IMR-90 (cell line): ENCODE measurements at regions not wholly inside any gene's neighbourhood (a gene's known extent, or its start where the extent isn't known, plus 50 kb on each side); places are given as distances from the start of the nearest gene placed in this dataset.
A peak's percentile ranks its signal among the peaks of the same experiment; 100 is the strongest.

Experiments
- ATAC-seq: fragments of 200-7000 bp; cut with Tn5 transposase; 2 replicates; pipeline ENCODE4 v1.9.1; 2020; ENCODE audit warnings: low read depth, mild to moderate bottlenecking, moderate library complexity
- BruUV-seq: library from RNA; stranded (reverse); fragments of 400-500 nt; replicated peaks from 2 replicates; lab custom pipeline; 2021; lab: Mats Ljungman, UMichigan
- CTCF ChIA-PET: fragments of 300-600 bp; formaldehyde crosslinking; extraction: SDS; loops from one replicate; lab custom pipeline; 2021; ENCODE audit warnings: antibody characterized with exemption; lab: Yijun Ruan, JAX
- POLR2A ChIA-PET: fragments of 300-600 bp; sonication (Branson Sonifier 250); formaldehyde crosslinking; loops from one replicate; lab custom pipeline; 2022; ENCODE audit warnings: antibody characterized with exemption; ENCODE audit not compliant: unreplicated experiment; lab: Charles Lee
- DNase-seq: peaks from one replicate; pipeline ENCODE4 v3.0.0; 2013
- H2AFZ ChIP-seq: replicated peaks from 2 replicates; pipeline ENCODE3; 2013; ENCODE audit warnings: low read length, mild to moderate bottlenecking; ENCODE audit not compliant: poor library complexity
- H2AK5ac ChIP-seq: 2 replicates; pipeline ENCODE4 v1.6.1; 2013; ENCODE audit warnings: low read depth, low read length, inconsistent platforms
- H2AK9ac ChIP-seq: replicated peaks from 2 replicates; pipeline ENCODE3; 2013; ENCODE audit warnings: mild to moderate bottlenecking, low read depth, low read length, moderate library complexity; ENCODE audit not compliant: poor library complexity
- H2BK120ac ChIP-seq: 2 replicates; pipeline ENCODE4 v1.6.1; 2013; ENCODE audit warnings: low read depth, low read length, inconsistent platforms
- H2BK15ac ChIP-seq: 3 replicates; pipeline ENCODE4 v1.6.1; 2013; ENCODE audit warnings: low read depth, low read length, inconsistent platforms
- H2BK20ac ChIP-seq: 2 replicates; pipeline ENCODE4 v1.6.1; 2013; ENCODE audit warnings: low read depth, mild to moderate bottlenecking, inconsistent platforms, low read length, moderate library complexity
- H2BK5ac ChIP-seq: 2 replicates; pipeline ENCODE4 v1.6.1; 2013; ENCODE audit warnings: mild to moderate bottlenecking, low read depth, low read length, inconsistent platforms; ENCODE audit not compliant: poor library complexity, severe bottlenecking
- H3K14ac ChIP-seq: replicated peaks from 2 replicates; pipeline ENCODE4 v1.6.1; 2013; ENCODE audit warnings: low read depth, low read length, inconsistent platforms
- H3K18ac ChIP-seq: 2 replicates; pipeline ENCODE4 v1.6.1; 2013; ENCODE audit warnings: low read depth, low read length, control low read depth
- H3K23ac ChIP-seq: 2 replicates; pipeline ENCODE4 v1.6.1; 2013; ENCODE audit warnings: low read depth, low read length, inconsistent platforms
- H3K27ac ChIP-seq: 2 replicates; pipeline ENCODE4 v1.5.1; 2013; ENCODE audit warnings: mild to moderate bottlenecking, control low read depth, low read length; ENCODE audit not compliant: insufficient read depth
- H3K27me3 ChIP-seq: 2 replicates; pipeline ENCODE4 v1.6.1; 2013; ENCODE audit warnings: low read length; ENCODE audit not compliant: control insufficient read depth, insufficient read depth
- H3K36me3 ChIP-seq: 2 replicates; pipeline ENCODE4 v1.6.1; 2013; ENCODE audit warnings: low read length, mixed read lengths; ENCODE audit not compliant: control insufficient read depth, insufficient read depth
- H3K4ac ChIP-seq: 2 replicates; pipeline ENCODE4 v1.6.1; 2013; ENCODE audit warnings: low read depth, low read length, inconsistent platforms
- H3K4me1 ChIP-seq: 2 replicates; pipeline ENCODE4 v1.6.1; 2013; ENCODE audit warnings: low read length, mixed read lengths; ENCODE audit not compliant: control insufficient read depth, insufficient read depth
- H3K4me2 ChIP-seq: 2 replicates; pipeline ENCODE4 v1.6.1; 2013; ENCODE audit warnings: low read depth, mild to moderate bottlenecking, control low read depth, low read length, moderate library complexity
- H3K4me3 ChIP-seq: 2 replicates; pipeline ENCODE4 v1.5.1; 2013; ENCODE audit warnings: low read depth, mild to moderate bottlenecking, control low read depth, low read length, moderate library complexity; ENCODE audit not compliant: insufficient read depth
- H3K56ac ChIP-seq: 2 replicates; pipeline ENCODE4 v1.6.1; 2013; ENCODE audit warnings: low read length, inconsistent platforms; ENCODE audit not compliant: insufficient read depth; ENCODE audit errors: extremely low read depth
- H3K79me1 ChIP-seq, 2 experiments: 2 replicates each; pipeline ENCODE4 v1.6.1; 2013; ENCODE audit warnings: low read length in 2 of 2, inconsistent platforms in 1 of 2, low read depth in 1 of 2
- H3K9ac ChIP-seq: 2 replicates; pipeline ENCODE4 v1.6.1; 2013; ENCODE audit warnings: low read depth, low read length, control low read depth
- H3K9me1 ChIP-seq: 2 replicates; pipeline ENCODE4 v1.6.1; 2013; ENCODE audit warnings: low read length, inconsistent platforms; ENCODE audit not compliant: insufficient read depth
- H3K9me3 ChIP-seq: 2 replicates; pipeline ENCODE4 v1.6.1; 2013; ENCODE audit warnings: low read length; ENCODE audit not compliant: control insufficient read depth, insufficient read depth
- H4K20me1 ChIP-seq: 2 replicates; pipeline ENCODE4 v1.6.1; 2013; ENCODE audit warnings: low read length, inconsistent platforms; ENCODE audit not compliant: insufficient read depth
- H4K5ac ChIP-seq: 2 replicates; pipeline ENCODE4 v1.6.1; 2013; ENCODE audit warnings: mild to moderate bottlenecking, low read depth, low read length, control low read depth
- H4K8ac ChIP-seq, 2 experiments: 2 replicates each; pipeline ENCODE4 v1.6.1; 2013; ENCODE audit warnings: low read depth in 2 of 2, low read length in 2 of 2, control low read depth in 1 of 2, inconsistent platforms in 1 of 2
- H4K91ac ChIP-seq: 2 replicates; pipeline ENCODE4 v1.6.1; 2013; ENCODE audit warnings: low read depth, low read length, inconsistent platforms; ENCODE audit not compliant: insufficient read depth
- BHLHE40 ChIP-seq: fragments of 150-350 bp; IDR thresholded peaks from 2 replicates; pipeline ENCODE4 v1.6.1; 2016; ENCODE audit warnings: mild to moderate bottlenecking, low read depth, low read length
- CEBPB ChIP-seq: IDR thresholded peaks from 2 replicates; pipeline ENCODE4 v1.6.1; 2012; ENCODE audit warnings: low read depth, low read length, improper control_type of control experiment
- FOS ChIP-seq: fragments of 150-350 bp; IDR thresholded peaks from 2 replicates; pipeline ENCODE4 v1.6.1; 2016; ENCODE audit warnings: low read depth, low read length
- NFE2L2 ChIP-seq: fragments of 150-350 bp; IDR thresholded peaks from 2 replicates; pipeline ENCODE4 v1.6.1; 2016; ENCODE audit warnings: low read depth, mild to moderate bottlenecking, low read length
- POLR2A ChIP-seq: IDR thresholded peaks from 2 replicates; pipeline ENCODE4 v1.6.1; 2012; ENCODE audit warnings: mild to moderate bottlenecking, low read depth, low read length
- RFX5 ChIP-seq: IDR thresholded peaks from 2 replicates; pipeline ENCODE4 v1.8.0; 2012; ENCODE audit warnings: low read depth, mild to moderate bottlenecking, low read length, moderate library complexity
- SMC3 ChIP-seq: fragments of 150-350 bp; IDR thresholded peaks from 2 replicates; pipeline ENCODE4 v1.6.1; 2016; ENCODE audit warnings: low read depth, mild to moderate bottlenecking, antibody characterized with exemption, low read length, moderate library complexity
- WGBS, 2 experiments: methylation state at CpG; one replicate each; pipeline versions ENCODE4 v1.1.5 to v1.1.7; 2013; ENCODE audit warnings: missing lambda C conversion rate in 2 of 2; ENCODE audit not compliant: insufficient read length in 1 of 2; ENCODE audit errors: extremely low coverage in 2 of 2; 5-methylcytosine and 5-hydroxymethylcytosine counted together
- dilution Hi-C: fragments of 300-500 bp; cut with HindIII; formaldehyde crosslinking; loops from one replicate; pipeline ENCODE4 v1.14.3; 2018; ENCODE audit warnings: low sequenced_read_pairs; ENCODE audit not compliant: unreplicated experiment
- in situ Hi-C: fragments of 300-500 bp; cut with MboI; formaldehyde crosslinking; loops from 3 replicates; pipeline ENCODE4 v1.14.3; 2019; ENCODE audit warnings: low sequenced_read_pairs, inconsistent platforms, mixed read lengths
- intact Hi-C: fragments of 100-400 bp; cut with micrococcal nuclease; formaldehyde crosslinking; loops from 2 replicates; pipeline ENCODE4 v1.10.0; 2022
- TF ChIP-seq, protein P1 (sequence below): fragments of 150-350 bp; IDR thresholded peaks from 2 replicates; pipeline ENCODE4 v1.6.1; 2016; ENCODE audit warnings: low read depth, mild to moderate bottlenecking, low read length, moderate library complexity, borderline replicate concordance
- TF ChIP-seq, protein P2 (sequence below): conservative IDR thresholded peaks from 2 replicates; pipeline ENCODE4 v1.5.1; 2012; ENCODE audit warnings: mild to moderate bottlenecking, low read depth, low read length, improper control_type of control experiment
- TF ChIP-seq, protein P3 (sequence below): fragments of 150-350 bp; IDR thresholded peaks from 2 replicates; pipeline ENCODE4 v1.6.1; 2017; ENCODE audit warnings: mild to moderate bottlenecking, antibody characterized with exemption, low read length, low read depth

DNA sequence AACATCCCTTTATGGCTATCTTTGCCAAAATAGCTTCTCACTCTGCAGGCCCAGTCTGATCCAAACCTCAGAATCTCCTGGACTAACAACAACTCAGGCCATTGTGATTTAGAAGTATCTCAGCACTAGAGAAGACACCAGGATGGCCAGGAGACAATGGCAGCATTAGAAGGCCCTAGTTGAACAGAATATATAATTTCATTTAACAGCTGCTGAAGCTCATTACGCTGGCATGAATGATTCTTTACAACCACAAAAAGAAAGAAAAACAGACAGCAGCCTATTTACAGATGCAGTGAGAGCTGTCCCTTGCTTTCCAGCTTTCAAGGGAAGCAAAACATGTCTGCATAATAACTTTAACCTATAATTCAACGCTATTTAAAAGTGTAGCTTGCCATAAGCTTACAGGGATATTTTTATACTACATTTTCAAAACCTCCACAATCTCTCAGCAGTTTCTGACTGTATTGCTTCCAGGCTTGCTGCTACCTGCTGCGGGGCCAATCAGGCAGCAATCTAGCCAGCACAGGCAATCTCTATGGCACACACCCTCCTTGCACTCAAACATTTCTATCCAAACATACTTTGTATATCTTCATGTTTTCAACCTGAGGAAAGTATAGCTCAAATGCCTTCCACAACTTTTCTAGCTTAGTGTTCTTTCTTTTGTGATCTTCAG is 107.3 kb downstream of the OGFRL1 start:
- ChIA-PET POLR2A (no interaction called here), CTCF (interaction anchor here (0.8 to 1.0 kb wide), 2 partner anchors 67 to 114 kb away, joined by 3 to 4 read pairs; no protein-coding TSS in a partner anchor)
- H2BK5ac ChIP-seq: peak overlapping the region; percentile 92
- H2BK15ac ChIP-seq: peak overlapping the region; percentile 6; the same call in 1 of the 3 replicates
- H3K56ac ChIP-seq: no peak overlapping the region
- H3K27ac ChIP-seq: no peak overlapping the region
- H3K14ac ChIP-seq: 0 out of 2 replicates have a peak overlapping the region, but pooled peaks have one; percentile 34
- no peak overlapping the region for H4K5ac ChIP-seq
- no peaks in the 10 kb centered on the region for H3K9me3 ChIP-seq
- no peaks in the 10 kb centered on the region for H4K20me1 ChIP-seq
- no TSS peak for BruUV-seq
- H3K4me1 ChIP-seq: peaks cover 24% of the 10 kb centered on the region
- peak overlapping the region; percentile 21; the same call in 1 of the 2 replicates for H3K4ac ChIP-seq
- WGBS, 2 experiments: 56% methylated on average over 1 of the region's 3 CpGs; no CpG with 5 or more reads in 1 of the 2 experiments
- H3K23ac ChIP-seq: no peak overlapping the region; the same call in 1 of the 2 replicates
- peak overlapping the region; percentile 36; the same call in 1 of the 2 replicates for H2BK120ac ChIP-seq
- H4K8ac ChIP-seq: peak overlapping the region; percentile 16 to 36; a peak in 1 of 4 replicates
- H4K91ac ChIP-seq: 0 out of 2 replicates have a peak overlapping the region, but pooled peaks have one; percentile 31
- peaks cover 4% of the 10 kb centered on the region for H3K36me3 ChIP-seq
- H3K9ac ChIP-seq: no peak overlapping the region
- in situ Hi-C loops (loop anchor here (25.0 kb wide), 1 partner anchor 691 kb away; no protein-coding TSS in a partner anchor), dilution Hi-C loops (no loop called here), intact Hi-C loops (no loop called here)
- H3K27me3 ChIP-seq: no peaks in the 10 kb centered on the region
- H2AFZ ChIP-seq: no peak overlapping the region
- H3K4me3 ChIP-seq: no peak overlapping the region
- ATAC-seq (no peak), DNase-seq (no peak)
- H2BK20ac ChIP-seq: no peak overlapping the region
- peaks cover 17% of the 10 kb centered on the region for H3K9me1 ChIP-seq
- 0 out of 2 replicates have a peak overlapping the region, but pooled peaks have one; percentile 7 for H2AK5ac ChIP-seq
- no peak overlapping the region for H3K4me2 ChIP-seq
- H2AK9ac ChIP-seq: no peak overlapping the region
- peak overlapping the region; percentile 3; the same call in 1 of the 2 replicates for H3K18ac ChIP-seq
- peaks cover 29 to 49% of the 10 kb centered on the region in 2 experiments for H3K79me1 ChIP-seq
- TF ChIP-seq, protein P1, sequence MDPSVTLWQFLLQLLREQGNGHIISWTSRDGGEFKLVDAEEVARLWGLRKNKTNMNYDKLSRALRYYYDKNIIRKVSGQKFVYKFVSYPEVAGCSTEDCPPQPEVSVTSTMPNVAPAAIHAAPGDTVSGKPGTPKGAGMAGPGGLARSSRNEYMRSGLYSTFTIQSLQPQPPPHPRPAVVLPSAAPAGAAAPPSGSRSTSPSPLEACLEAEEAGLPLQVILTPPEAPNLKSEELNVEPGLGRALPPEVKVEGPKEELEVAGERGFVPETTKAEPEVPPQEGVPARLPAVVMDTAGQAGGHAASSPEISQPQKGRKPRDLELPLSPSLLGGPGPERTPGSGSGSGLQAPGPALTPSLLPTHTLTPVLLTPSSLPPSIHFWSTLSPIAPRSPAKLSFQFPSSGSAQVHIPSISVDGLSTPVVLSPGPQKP: no peak
- TF ChIP-seq BHLHE40 (no peak), SMC3 (no peak), RFX5 (no peak), FOS (no peak), NFE2L2 (no peak), POLR2A (no peak), CEBPB (no peak)
- TF ChIP-seq, protein P2, sequence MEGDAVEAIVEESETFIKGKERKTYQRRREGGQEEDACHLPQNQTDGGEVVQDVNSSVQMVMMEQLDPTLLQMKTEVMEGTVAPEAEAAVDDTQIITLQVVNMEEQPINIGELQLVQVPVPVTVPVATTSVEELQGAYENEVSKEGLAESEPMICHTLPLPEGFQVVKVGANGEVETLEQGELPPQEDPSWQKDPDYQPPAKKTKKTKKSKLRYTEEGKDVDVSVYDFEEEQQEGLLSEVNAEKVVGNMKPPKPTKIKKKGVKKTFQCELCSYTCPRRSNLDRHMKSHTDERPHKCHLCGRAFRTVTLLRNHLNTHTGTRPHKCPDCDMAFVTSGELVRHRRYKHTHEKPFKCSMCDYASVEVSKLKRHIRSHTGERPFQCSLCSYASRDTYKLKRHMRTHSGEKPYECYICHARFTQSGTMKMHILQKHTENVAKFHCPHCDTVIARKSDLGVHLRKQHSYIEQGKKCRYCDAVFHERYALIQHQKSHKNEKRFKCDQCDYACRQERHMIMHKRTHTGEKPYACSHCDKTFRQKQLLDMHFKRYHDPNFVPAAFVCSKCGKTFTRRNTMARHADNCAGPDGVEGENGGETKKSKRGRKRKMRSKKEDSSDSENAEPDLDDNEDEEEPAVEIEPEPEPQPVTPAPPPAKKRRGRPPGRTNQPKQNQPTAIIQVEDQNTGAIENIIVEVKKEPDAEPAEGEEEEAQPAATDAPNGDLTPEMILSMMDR: no peak
- TF ChIP-seq, protein P3, sequence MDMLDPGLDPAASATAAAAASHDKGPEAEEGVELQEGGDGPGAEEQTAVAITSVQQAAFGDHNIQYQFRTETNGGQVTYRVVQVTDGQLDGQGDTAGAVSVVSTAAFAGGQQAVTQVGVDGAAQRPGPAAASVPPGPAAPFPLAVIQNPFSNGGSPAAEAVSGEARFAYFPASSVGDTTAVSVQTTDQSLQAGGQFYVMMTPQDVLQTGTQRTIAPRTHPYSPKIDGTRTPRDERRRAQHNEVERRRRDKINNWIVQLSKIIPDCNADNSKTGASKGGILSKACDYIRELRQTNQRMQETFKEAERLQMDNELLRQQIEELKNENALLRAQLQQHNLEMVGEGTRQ: no peak
